WTC11 (cell line): ENCODE measurements at regions not wholly inside any gene's neighbourhood (a gene's known extent, or its start where the extent isn't known, plus 50 kb on each side); places are given as distances from the start of the nearest gene placed in this dataset.

Experiments
- ATAC-seq: fragments of 200-7000 bp; cut with Tn5 transposase; 2 replicates; pipeline ENCODE4 v1.10.0; 2021; ENCODE audit warnings: mild to moderate bottlenecking, moderate library complexity
- CTCF ChIA-PET: fragments of 300-600 bp; sonication (Branson Sonifier 250); formaldehyde crosslinking; loops from one replicate; lab custom pipeline; 2021; ENCODE audit warnings: antibody characterized with exemption; lab: Charles Lee
- POLR2A ChIA-PET: fragments of 350-600 bp; sonication (Branson Sonifier 250); formaldehyde crosslinking; loops from one replicate; lab custom pipeline; 2021; ENCODE audit warnings: antibody characterized with exemption; lab: Charles Lee
- DNase-seq: peaks from one replicate; pipeline ENCODE4 v3.0.0; 2021; ENCODE audit warnings: low spot score
- H3K27ac Mint-ChIP-seq: 2 replicates; pipeline ENCODE4 v1.8.0; 2021; ENCODE audit warnings: mixed read lengths
- H3K27me3 Mint-ChIP-seq: 2 replicates; pipeline ENCODE4 v1.8.0; 2021; ENCODE audit warnings: low read depth, mild to moderate bottlenecking, moderate library complexity, mixed read lengths
- H3K36me3 Mint-ChIP-seq: 2 replicates; pipeline ENCODE4 v1.8.0; 2021; ENCODE audit warnings: mixed read lengths
- H3K4me1 Mint-ChIP-seq: 2 replicates; pipeline ENCODE4 v1.8.0; 2022; ENCODE audit warnings: mixed read lengths
- H3K4me3 Mint-ChIP-seq: 2 replicates; pipeline ENCODE4 v1.8.0; 2021; ENCODE audit warnings: mild to moderate bottlenecking, moderate library complexity, mixed read lengths
- H3K9me3 Mint-ChIP-seq: 2 replicates; pipeline ENCODE4 v1.8.0; 2021; ENCODE audit warnings: mixed read lengths
- CREB1 ChIP-seq: sonication (generic); formaldehyde crosslinking; IDR thresholded peaks from 2 replicates; pipeline ENCODE4 v1.8.0; 2023; ENCODE audit warnings: mild to moderate bottlenecking, missing genetic modification reagents
- E2F5 ChIP-seq: sonication (generic); formaldehyde crosslinking; IDR thresholded peaks from 2 replicates; pipeline ENCODE4 v1.8.1; 2022; ENCODE audit warnings: mild to moderate bottlenecking, moderate library complexity, missing genetic modification reagents
- EMX1 ChIP-seq: fragments of 250-450 bp; sonication (Bioruptor Pico); IDR thresholded peaks from 2 replicates; pipeline ENCODE4 v1.8.0; 2021; ENCODE audit warnings: mild to moderate bottlenecking
- ESRRA ChIP-seq: sonication (generic); formaldehyde crosslinking; IDR thresholded peaks from 2 replicates; pipeline ENCODE4 v1.8.1; 2022; ENCODE audit warnings: mild to moderate bottlenecking, missing genetic modification reagents, borderline replicate concordance
- ETV6 ChIP-seq: sonication (generic); formaldehyde crosslinking; IDR thresholded peaks from 2 replicates; pipeline ENCODE4 v1.8.1; 2022; ENCODE audit warnings: mild to moderate bottlenecking, missing genetic modification reagents
- FOXK1 ChIP-seq: sonication (generic); formaldehyde crosslinking; IDR thresholded peaks from 2 replicates; pipeline ENCODE4 v1.8.0; 2022; ENCODE audit warnings: mild to moderate bottlenecking, moderate library complexity, missing genetic modification reagents
- GABPB1 ChIP-seq: sonication (generic); formaldehyde crosslinking; IDR thresholded peaks from 2 replicates; pipeline ENCODE4 v1.8.1; 2023; ENCODE audit warnings: mild to moderate bottlenecking, missing genetic modification reagents
- GTF2I ChIP-seq: fragments of 250-450 bp; sonication (Bioruptor Pico); conservative IDR thresholded peaks from 2 replicates; pipeline ENCODE4 v1.4.0; 2021; ENCODE audit warnings: mild to moderate bottlenecking
- HMGA2 ChIP-seq: fragments of 250-450 bp; sonication (Bioruptor Pico); IDR thresholded peaks from 2 replicates; pipeline ENCODE4 v1.4.0; 2021; ENCODE audit warnings: mild to moderate bottlenecking, moderate library complexity
- JUN ChIP-seq: sonication (generic); formaldehyde crosslinking; IDR thresholded peaks from 2 replicates; pipeline ENCODE4 v1.8.0; 2023; ENCODE audit warnings: mild to moderate bottlenecking, missing genetic modification reagents
- NFYB ChIP-seq: sonication (generic); formaldehyde crosslinking; conservative IDR thresholded peaks from 2 replicates; pipeline ENCODE4 v1.8.0; 2022; ENCODE audit warnings: low read depth, missing genetic modification reagents
- NR1H2 ChIP-seq: sonication (generic); formaldehyde crosslinking; IDR thresholded peaks from 2 replicates; pipeline ENCODE4 v1.9.0; 2021; ENCODE audit warnings: mild to moderate bottlenecking, moderate library complexity, missing genetic modification reagents
- NR3C1 ChIP-seq: sonication (generic); formaldehyde crosslinking; conservative IDR thresholded peaks from 2 replicates; pipeline ENCODE4 v1.8.1; 2023; ENCODE audit warnings: low read depth, mild to moderate bottlenecking, missing genetic modification reagents
- PRRX2 ChIP-seq: fragments of 250-450 bp; sonication (Bioruptor Pico); IDR thresholded peaks from 2 replicates; pipeline ENCODE4 v1.8.0; 2021; ENCODE audit warnings: mild to moderate bottlenecking
- SMAD4 ChIP-seq: sonication (generic); formaldehyde crosslinking; IDR thresholded peaks from 2 replicates; pipeline ENCODE4 v1.8.0; 2022; ENCODE audit warnings: mild to moderate bottlenecking, missing genetic modification reagents
- ZNF263 ChIP-seq: sonication (generic); formaldehyde crosslinking; IDR thresholded peaks from 2 replicates; pipeline ENCODE4 v1.8.1; 2022; ENCODE audit warnings: low read depth, mild to moderate bottlenecking, moderate library complexity, missing genetic modification reagents
- ZNF396 ChIP-seq: fragments of 250-450 bp; sonication (Bioruptor Pico); IDR thresholded peaks from 2 replicates; pipeline ENCODE4 v1.8.0; 2021; ENCODE audit warnings: mild to moderate bottlenecking, moderate library complexity, borderline replicate concordance
- TF ChIP-seq, protein P1 (sequence below): sonication (generic); formaldehyde crosslinking; IDR thresholded peaks from 2 replicates; pipeline ENCODE4 v1.8.1; 2023; ENCODE audit warnings: mild to moderate bottlenecking, missing genetic modification reagents, borderline replicate concordance
- TF ChIP-seq, protein P2 (sequence below): fragments of 250-450 bp; sonication (Bioruptor Pico); IDR thresholded peaks from 2 replicates; pipeline ENCODE4 v1.9.0; 2021; ENCODE audit warnings: mild to moderate bottlenecking
- TF ChIP-seq, protein P3 (sequence below): fragments of 250-450 bp; sonication (Bioruptor Pico); IDR thresholded peaks from 2 replicates; pipeline ENCODE4 v1.9.0; 2021; ENCODE audit warnings: mild to moderate bottlenecking
- TF ChIP-seq, protein P4 (sequence below): fragments of 250-450 bp; sonication (Bioruptor Pico); conservative IDR thresholded peaks from 2 replicates; pipeline ENCODE4 v1.9.0; 2021; ENCODE audit warnings: mild to moderate bottlenecking

GRCh38 chr1:193321242-193321840, 134.9 kb upstream of the B3GALT2 start:
- no peaks in the 10 kb centered on the region for H3K4me1 Mint-ChIP-seq
- ChIA-PET CTCF (no interaction called here), POLR2A (no interaction called here)
- no peak for TF ChIP-seq JUN (CRISPR knock-in tag)
- TF ChIP-seq, protein P1, sequence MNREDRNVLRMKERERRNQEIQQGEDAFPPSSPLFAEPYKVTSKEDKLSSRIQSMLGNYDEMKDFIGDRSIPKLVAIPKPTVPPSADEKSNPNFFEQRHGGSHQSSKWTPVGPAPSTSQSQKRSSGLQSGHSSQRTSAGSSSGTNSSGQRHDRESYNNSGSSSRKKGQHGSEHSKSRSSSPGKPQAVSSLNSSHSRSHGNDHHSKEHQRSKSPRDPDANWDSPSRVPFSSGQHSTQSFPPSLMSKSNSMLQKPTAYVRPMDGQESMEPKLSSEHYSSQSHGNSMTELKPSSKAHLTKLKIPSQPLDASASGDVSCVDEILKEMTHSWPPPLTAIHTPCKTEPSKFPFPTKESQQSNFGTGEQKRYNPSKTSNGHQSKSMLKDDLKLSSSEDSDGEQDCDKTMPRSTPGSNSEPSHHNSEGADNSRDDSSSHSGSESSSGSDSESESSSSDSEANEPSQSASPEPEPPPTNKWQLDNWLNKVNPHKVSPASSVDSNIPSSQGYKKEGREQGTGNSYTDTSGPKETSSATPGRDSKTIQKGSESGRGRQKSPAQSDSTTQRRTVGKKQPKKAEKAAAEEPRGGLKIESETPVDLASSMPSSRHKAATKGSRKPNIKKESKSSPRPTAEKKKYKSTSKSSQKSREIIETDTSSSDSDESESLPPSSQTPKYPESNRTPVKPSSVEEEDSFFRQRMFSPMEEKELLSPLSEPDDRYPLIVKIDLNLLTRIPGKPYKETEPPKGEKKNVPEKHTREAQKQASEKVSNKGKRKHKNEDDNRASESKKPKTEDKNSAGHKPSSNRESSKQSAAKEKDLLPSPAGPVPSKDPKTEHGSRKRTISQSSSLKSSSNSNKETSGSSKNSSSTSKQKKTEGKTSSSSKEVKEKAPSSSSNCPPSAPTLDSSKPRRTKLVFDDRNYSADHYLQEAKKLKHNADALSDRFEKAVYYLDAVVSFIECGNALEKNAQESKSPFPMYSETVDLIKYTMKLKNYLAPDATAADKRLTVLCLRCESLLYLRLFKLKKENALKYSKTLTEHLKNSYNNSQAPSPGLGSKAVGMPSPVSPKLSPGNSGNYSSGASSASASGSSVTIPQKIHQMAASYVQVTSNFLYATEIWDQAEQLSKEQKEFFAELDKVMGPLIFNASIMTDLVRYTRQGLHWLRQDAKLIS (CRISPR knock-in tag) = no peak
- TF ChIP-seq, protein P2, sequence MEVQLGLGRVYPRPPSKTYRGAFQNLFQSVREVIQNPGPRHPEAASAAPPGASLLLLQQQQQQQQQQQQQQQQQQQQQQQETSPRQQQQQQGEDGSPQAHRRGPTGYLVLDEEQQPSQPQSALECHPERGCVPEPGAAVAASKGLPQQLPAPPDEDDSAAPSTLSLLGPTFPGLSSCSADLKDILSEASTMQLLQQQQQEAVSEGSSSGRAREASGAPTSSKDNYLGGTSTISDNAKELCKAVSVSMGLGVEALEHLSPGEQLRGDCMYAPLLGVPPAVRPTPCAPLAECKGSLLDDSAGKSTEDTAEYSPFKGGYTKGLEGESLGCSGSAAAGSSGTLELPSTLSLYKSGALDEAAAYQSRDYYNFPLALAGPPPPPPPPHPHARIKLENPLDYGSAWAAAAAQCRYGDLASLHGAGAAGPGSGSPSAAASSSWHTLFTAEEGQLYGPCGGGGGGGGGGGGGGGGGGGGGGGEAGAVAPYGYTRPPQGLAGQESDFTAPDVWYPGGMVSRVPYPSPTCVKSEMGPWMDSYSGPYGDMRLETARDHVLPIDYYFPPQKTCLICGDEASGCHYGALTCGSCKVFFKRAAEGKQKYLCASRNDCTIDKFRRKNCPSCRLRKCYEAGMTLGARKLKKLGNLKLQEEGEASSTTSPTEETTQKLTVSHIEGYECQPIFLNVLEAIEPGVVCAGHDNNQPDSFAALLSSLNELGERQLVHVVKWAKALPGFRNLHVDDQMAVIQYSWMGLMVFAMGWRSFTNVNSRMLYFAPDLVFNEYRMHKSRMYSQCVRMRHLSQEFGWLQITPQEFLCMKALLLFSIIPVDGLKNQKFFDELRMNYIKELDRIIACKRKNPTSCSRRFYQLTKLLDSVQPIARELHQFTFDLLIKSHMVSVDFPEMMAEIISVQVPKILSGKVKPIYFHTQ (CRISPR knock-in tag) = no peak
- TF ChIP-seq FOXK1 (CRISPR knock-in tag) = no peak
- no peak for TF ChIP-seq GTF2I (CRISPR knock-in tag)
- TF ChIP-seq ESRRA (CRISPR knock-in tag) = no peak
- TF ChIP-seq ETV6 (CRISPR knock-in tag) = no peak
- no peak for TF ChIP-seq SMAD4 (CRISPR knock-in tag)
- TF ChIP-seq, protein P3, sequence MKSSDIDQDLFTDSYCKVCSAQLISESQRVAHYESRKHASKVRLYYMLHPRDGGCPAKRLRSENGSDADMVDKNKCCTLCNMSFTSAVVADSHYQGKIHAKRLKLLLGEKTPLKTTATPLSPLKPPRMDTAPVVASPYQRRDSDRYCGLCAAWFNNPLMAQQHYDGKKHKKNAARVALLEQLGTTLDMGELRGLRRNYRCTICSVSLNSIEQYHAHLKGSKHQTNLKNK = no peak
- H3K4me3 Mint-ChIP-seq = no peak overlapping the region
- ATAC-seq (no peak), DNase-seq (no peak)
- H3K9me3 Mint-ChIP-seq = peaks cover 40% of the 10 kb centered on the region
- H3K36me3 Mint-ChIP-seq = peaks cover 10% of the 10 kb centered on the region
- H3K27ac Mint-ChIP-seq = no peak overlapping the region
- no peaks in the 10 kb centered on the region for H3K27me3 Mint-ChIP-seq

DNA sequence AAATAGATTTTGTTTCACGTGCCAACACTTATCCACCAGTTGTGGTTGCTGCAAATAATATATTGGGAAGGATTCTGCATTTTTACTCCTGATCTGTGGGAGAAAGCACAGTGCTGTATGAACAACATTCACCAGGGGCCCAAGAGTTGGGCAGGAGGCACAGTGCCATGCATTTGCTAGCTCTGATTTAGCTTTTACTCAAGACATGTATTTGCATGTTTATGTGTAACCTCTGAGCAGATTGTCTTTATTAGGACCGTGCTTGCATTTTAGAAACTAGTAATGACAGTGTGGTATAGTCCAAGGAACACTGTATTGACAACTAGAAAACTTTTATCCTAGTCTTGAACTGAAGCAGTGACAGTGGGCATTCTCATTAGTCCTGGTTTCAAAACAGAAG, 133.9 kb upstream of the B3GALT2 start:
- POLR2A ChIA-PET = no interaction called here
- no peak for DNase-seq
- Mint-ChIP-seq H3K36me3 (no peaks in the 10 kb centered on the region; the same call in 1 of the 2 replicates), H3K9me3 (peaks cover 30% of the 10 kb centered on the region), H3K27me3 (no peaks in the 10 kb centered on the region), H3K4me3 (no peak overlapping the region)
- TF ChIP-seq NR1H2 (no peak), HMGA2 (CRISPR knock-in tag) (no peak), NR3C1 (no peak), GABPB1 (no peak), PRRX2 (CRISPR knock-in tag) (no peak), NFYB (CRISPR knock-in tag) (no peak), JUN (CRISPR knock-in tag) (no peak), E2F5 (CRISPR knock-in tag) (no peak), ZNF396 (CRISPR knock-in tag) (no peak), ZNF263 (no peak), CREB1 (CRISPR knock-in tag) (no peak), EMX1 (no peak)
- TF ChIP-seq, protein P4, sequence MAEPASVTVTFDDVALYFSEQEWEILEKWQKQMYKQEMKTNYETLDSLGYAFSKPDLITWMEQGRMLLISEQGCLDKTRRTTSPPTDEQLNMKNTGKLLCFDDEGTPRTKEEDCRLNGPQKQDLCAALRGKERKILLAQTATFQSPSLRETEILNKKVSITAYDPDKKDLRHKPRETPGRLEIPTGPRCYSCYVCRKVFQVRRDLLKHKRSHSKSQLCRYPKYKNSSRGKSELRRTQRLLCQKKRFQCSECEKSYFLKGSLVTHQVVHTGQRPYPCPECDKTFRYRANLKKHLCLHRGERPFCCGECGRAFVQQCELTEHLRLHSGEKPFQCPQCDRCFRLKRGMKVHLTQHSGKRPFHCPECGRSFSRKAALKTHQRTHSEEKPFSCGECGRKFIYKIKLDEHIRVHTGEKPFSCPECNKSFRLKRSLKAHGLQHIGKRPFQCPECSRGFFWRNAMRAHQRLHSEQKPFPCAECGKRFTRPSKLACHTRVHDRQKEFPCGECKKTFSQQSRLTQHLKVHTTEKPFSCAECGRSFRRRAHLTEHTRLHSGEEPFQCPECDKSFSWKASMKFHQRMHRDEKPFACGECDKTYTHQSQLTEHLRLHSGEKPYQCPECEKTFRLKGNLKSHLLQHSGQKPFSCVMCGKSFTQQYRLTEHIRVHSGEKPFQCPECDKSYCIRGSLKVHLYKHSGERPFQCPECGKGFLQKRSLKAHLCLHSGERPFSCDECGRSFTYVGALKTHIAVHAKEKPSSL (CRISPR knock-in tag) = no peak
- TF ChIP-seq, all 79 proteins: peak for 0
- CTCF ChIA-PET = no interaction called here
- no peak for ATAC-seq
- H3K27ac Mint-ChIP-seq = no peak overlapping the region
- H3K4me1 Mint-ChIP-seq = no peaks in the 10 kb centered on the region
